ENCODE measurements at regions not wholly inside any gene's neighbourhood (a gene's known extent, or its start where the extent isn't known, plus 50 kb on each side); places are given as distances from the start of the nearest gene placed in this dataset.
"Not testable (repeated sequence)": the region's sequence is repeated elsewhere in the genome, so short reads cannot be mapped to it uniquely, and the experiment has no call there.

DNA sequence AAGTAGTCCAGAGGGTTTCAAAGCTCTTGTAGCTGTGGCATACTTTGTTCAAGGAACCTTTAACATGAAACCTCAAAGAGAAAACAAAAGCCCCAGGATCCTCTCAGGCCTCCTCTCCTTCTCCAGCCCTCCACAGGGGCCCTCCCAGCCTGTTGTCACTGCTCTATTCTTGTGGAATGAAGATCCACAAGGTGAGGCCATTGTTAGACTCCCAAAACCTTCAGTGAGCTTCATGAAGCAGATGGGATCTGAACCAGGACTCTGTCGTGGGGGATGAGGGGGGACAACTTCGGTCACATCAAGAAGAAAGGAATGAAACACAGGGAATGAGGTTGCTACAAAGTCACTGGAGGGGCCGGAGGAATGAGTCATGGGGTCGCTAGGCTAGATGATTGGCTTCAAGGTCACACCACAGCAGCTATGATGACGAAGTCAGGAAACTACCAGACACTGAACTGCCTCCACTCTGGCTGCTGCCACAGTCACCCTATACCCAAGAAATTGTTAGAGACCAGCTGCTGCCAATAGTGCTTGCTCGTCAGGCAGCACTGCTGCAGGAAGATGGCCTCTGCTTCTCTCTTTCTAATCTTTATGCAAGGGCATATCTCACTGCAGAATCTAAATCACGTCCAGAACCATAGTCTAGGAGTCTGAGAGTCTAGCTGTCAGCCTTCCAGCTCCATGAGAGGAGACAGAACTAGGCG is 208.8 kb downstream of the HIBADH start:
- no peak for FAIRE-seq
- DNase-seq (ENCODE audit: insufficient read length, low spot score) = no peak

DNA sequence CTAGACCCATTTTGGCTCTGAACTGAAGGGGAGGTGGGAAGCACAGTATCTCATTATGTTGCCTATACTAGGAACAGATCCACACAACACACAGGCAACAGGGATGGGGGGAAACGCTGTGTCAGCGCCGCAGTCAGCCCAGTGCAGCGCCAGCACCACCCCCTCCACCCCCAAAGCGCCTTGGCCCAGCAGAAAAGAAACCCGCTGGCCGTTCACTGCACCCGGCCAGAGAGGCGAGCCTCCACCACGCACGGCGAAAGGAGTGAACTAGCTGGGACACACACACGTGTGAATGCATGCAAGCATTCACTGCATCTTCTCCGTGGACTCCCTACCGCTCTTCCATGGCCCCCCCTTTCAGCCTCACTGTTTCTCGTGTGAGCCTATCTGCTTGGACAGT is 205.6 kb downstream of the HIBADH start:
- FAIRE-seq; DNase-seq (ENCODE audit: insufficient read length, low spot score): not testable (repeated sequence)

More for the DNA sequence above, 208.8 kb downstream of the HIBADH start:
- TF ChIP-seq CTCF (IDR thresholded peaks at IDR 0.05; ENCODE audit: insufficient read depth, missing control alignments) = no peak

DNA sequence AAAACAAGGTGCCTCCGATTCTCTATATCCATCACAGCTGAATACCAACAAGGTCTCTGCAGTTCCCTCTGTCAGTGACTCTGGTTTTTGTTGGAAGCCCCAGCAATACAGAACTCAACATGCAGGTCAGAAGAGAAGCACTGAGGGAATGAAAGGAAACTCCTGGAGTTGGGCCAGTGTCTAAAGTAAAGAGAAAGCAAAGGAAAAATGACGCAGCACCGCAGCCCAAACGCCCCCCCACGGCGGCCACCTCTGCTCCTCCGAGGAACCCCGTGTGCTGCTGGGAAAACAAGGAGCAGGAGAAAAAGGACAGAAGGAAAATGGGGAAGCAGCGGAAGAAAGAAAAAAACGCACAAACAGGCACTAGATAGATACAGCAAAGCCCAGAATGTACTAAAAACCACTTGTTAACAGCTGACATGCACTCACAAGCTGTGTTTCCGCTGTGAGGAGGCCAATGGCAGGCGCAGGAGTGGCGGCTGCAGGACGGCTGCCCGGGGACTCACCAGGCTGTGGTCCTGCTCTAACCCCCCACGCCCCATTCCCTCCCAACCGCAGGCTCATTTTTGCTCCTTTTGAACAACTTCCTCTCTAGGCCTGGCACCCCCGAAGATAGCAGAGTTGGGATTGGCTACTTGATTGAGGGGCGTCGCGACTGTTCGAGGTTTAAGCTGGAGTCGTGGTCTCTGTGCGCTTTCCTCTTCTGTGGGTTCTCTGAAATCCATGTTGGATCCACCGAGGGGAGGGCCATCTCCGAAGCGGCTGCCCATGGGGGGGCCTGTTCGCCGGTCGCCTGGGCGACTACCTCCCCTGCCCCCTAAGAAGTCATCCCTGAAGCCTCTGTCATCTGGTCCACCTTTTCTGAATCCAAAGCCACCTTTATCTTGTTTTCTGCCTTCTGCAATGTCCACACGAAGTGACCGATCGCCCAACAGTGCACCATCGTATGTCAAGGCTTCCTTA is 204.8 kb downstream of the HIBADH start:
- not testable (repeated sequence) for FAIRE-seq; DNase-seq (ENCODE audit: insufficient read length, low spot score)

DNA sequence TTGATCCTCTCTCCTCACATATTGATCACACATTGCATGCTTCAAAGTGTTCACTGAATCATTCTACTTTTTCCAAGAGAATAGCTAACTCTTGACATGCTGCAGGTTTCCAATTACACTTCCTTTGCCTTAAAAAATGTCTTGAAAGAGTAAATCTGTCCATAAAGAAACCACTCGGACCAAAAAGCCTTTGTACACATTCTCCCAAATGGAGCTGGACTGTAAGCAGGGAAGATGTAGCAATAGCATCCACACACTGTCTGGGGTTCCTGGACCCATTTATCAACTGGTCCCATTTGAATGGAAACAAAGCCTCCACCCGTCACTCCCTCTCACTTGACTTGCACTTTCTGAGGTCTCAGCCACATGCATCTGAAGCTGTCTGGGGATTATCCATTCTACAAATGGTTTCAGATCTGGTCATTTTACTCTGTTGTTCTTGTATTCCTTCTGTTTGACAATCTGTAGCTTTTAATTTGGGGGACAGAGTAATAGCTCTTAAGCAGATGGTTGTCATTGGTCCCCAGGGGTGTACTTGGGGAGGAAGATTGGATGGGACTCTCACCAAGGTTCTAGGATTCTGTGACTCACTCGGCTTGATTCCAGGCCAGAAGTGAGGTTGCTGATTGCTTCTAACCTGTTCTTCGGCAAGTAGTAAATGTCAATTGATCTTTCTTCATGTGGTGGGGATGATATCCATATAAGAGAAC is 203.5 kb downstream of the HIBADH start:
- FAIRE-seq = no peak
- DNase-seq (ENCODE audit: insufficient read length, low spot score) = no peak
- no peak for TF ChIP-seq CTCF (IDR thresholded peaks at IDR 0.05; ENCODE audit: insufficient read depth, missing control alignments)

DNA sequence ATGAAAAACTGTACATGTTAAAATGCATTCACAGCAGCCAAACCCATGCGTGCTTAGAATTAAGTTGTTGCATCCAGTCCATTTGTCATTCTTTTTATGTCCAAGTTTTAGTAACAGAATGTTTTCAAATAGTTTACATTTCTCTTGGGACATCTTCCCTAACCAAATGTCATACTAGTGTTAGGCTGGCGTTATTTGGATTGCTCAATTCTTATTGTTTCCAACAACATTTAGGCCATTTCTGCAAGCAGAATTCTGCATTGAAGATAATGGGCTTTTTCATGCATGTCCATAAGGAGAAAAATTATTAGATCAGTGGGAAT is 203.0 kb downstream of the HIBADH start:
- DNase-seq (ENCODE audit: insufficient read length, low spot score) (no peak), FAIRE-seq (no peak)
- no peak for TF ChIP-seq CTCF (IDR thresholded peaks at IDR 0.05; ENCODE audit: insufficient read depth, missing control alignments)

DNA sequence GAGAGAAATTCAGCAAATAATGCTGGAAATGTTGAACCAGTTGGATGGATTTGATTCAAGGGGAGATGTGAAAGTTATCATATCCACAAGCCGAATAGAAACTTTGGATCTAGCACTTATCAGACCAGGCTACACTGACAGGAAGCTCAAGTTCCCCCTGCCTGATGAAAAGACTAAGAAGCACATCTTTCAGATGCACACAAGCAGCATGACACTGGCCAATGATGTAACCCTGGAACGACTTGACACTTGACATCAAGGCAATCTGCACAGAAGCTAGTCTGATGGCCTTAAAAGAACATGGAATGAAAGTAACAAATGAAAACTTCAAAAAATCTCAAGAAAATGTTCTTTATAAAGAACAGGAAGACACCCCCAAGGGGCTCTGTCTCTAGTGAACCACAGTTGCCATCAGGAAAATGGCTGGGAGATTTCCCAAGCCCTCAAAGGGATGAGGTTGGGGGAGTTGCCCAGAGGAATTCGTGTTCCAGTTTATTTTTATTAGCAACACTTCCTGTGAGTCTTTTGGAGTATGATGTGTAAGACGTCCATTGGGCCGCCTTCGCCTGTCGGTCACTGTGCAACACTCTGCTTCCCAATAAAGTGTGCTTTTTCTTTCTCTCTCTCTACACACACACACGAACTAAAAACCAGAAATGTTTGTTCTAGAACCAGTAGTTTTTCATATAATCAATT is 200.0 kb downstream of the HIBADH start:
- TF ChIP-seq CTCF (IDR thresholded peaks at IDR 0.05; ENCODE audit: insufficient read depth, missing control alignments) = no peak
- FAIRE-seq (no peak), DNase-seq (ENCODE audit: insufficient read length, low spot score) (no peak)

DNA sequence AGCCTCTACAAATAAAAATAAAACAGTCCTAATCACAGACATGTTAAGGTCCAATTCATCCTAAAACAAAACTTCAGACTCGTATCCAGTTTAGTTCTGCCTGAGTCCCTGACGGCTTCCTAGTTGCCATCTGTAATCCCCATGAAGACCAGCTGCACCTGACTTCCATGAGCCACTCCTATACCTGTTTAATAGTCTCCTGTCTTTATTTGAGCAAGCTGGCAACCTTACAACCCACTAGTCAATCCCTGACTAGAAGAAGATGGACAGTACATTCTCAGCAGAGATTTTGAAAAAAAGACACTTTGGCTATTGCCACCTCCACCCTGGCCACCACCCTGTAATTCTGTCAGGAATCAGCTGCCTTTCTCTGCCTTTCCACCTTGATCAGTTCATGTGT is 197.7 kb downstream of the HIBADH start:
- FAIRE-seq = no peak
- no peak for TF ChIP-seq CTCF (IDR thresholded peaks at IDR 0.05; ENCODE audit: insufficient read depth, missing control alignments)
- no peak for DNase-seq (ENCODE audit: insufficient read length, low spot score)
